HG03354 (cell line): ENCODE measurements at regions not wholly inside any gene's neighbourhood (a gene's known extent, or its start where the extent isn't known, plus 50 kb on each side); places are given as distances from the start of the nearest gene placed in this dataset.
"Not testable (repeated sequence)": the region's sequence is repeated elsewhere in the genome, so short reads cannot be mapped to it uniquely, and the experiment has no call there.

Source experiments
- ATAC-seq: cut with Tn5 transposase; IDR thresholded peaks from one replicate; pipeline ENCODE4 v1.9.1; 2021; ENCODE audit warnings: mild to moderate bottlenecking; ENCODE audit not compliant: unreplicated experiment, poor library complexity, severe bottlenecking

DNA sequence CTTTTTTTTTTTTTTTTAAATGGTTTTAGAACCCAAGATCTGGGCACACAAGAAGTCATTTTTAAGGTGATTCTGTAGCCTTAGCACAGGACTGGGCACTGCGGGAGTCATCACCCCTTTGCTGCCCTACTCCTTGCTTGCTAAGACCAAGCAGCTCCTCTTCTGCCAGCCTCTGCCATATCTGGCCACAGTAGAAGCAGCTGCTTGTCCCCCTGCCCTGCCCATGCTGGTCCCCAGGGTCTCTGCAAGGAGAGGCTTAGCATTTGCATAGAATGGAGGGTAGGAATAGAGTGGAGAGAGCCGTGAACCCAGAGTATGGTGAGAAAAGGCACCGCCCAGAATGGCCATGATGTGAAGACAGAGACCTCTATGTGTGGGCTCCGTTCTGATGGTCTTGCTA, 109.3 kb downstream of the ADRA2C start:
- no peak for ATAC-seq

- not testable (repeated sequence) for ATAC-seq
These were observed 110.1 kb downstream of the ADRA2C start for GRCh38 chr4:3876057-3876845.

GRCh38 chr4:3877236-3877635, 111.1 kb downstream of the ADRA2C start:
- ATAC-seq, result no peak

- ATAC-seq, result no peak
These were observed 111.7 kb downstream of the ADRA2C start for GRCh38 chr4:3877868-3878267.

GRCh38 chr4:3878678-3879077, 112.5 kb downstream of the ADRA2C start:
- ATAC-seq, result no peak

DNA sequence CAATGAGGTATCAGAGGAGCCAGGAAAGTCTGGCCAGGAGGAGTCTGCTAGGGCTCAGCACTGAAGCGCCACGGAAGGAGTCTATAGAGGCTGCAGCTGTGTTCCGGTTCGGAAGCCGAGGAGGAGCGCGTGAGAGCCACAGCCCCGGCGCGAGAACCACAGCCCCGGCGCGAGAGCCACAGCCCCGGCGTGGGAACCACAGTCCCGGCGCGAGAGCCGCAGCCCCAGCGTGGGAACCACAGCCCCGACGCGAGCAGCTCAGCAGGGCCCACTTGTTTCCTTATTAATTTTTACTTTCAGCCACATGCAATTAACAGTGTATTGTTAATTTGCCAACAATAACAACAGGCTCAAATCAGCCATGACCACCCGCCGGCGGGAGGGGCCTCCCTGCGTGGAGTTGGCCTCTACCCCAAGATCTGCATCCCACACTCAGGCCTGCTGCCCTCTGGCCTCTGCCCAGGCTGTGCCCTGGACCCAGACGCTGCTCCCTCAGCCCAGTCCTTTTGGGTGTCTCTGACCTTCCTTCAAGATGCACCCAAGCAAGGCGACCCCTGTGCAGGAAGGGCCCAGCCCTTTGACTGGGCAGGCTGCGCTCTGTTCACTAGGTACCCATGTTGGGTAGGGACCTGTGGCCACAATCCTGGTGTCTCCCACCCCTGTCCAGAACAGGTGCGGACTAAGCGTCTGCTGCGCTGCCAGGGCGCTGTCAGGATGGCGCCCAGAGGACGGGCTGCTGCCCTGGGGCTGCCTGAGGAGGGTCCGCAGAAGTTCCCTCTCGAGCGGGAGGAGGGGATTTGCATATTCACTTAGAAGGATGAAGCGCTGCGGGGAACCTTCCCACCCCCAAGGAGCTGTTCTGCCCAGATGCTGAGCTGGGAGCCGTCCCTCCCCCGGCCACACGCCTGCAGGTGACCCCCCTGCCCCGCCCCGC, 113.8 kb downstream of the ADRA2C start:
- ATAC-seq, result no peak

DNA sequence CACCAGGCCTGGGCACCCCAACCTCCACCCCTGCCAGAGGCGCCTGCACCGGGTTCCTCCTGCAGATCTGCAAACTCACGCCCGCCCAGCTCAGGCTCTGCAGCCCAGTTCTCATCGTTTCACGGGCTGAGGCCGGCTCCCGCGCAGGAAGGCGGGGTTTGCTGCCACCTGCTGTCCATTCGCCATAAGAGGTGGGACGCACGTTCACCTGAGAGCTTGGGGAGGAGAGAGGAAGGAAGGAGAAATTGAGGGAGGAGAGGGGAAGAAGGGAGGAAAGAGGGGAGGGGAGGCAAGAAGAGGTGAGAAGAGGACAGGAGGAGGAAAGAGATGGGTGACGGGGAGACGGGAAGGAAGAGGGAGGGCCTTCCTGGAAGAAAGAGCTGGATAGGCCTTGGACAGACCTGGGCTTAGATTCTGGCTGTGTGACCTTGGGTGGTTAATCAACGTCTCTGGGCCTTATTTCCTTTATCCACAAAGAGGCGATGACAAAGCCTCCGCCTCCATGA, 114.5 kb downstream of the ADRA2C start:
- no peak for ATAC-seq

DNA sequence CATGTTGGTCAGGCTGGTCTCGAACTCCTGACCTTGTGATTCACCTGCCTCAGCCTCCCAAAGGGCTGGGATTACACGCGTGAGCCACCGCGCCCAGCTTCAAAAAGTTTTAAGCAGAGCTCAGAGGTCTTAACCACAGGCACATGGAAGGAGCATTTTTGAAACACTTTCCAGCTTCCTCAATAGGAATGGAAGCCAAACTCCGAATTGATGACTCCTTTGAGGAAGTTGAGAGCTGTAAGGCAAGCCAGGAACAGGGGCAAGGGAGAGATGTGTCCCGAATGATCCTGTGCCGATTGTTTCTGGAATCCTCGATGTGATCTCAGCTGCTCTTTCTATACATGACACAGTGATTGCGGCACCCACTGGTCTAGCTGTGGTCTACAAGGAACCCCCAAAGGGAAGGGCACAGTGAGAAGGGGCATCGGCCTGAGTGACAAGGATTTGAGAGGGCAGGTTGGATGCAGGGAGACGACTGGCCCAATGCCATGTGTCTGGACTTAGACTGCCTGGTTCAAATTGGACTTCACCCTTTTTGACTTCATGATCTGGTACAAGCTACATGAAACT, 116.2 kb downstream of the ADRA2C start:
- not testable (repeated sequence) for ATAC-seq

DNA sequence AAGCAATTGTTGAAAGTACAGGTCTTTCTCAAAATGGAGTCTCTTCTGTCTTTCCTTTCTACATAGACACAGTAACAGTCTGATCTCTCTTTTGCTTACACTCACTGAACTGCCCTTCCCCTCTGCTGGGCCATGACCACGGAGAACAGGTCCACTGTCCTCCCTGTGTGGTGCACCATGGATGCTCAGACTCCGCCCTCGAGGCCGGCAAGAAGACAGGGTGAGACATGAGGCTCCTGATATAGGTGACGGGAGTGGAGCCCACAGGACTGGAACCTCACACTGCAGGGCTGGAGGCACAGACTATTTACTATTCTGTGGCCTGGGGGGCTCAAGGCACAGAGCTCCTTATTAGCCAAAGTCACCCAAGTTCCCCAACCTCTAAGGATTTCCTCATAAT, 118.1 kb downstream of the ADRA2C start:
- ATAC-seq, result not testable (repeated sequence)

GRCh38 chr4:3893590-3893989, 127.4 kb downstream of the ADRA2C start:
- not testable (repeated sequence) for ATAC-seq

DNA sequence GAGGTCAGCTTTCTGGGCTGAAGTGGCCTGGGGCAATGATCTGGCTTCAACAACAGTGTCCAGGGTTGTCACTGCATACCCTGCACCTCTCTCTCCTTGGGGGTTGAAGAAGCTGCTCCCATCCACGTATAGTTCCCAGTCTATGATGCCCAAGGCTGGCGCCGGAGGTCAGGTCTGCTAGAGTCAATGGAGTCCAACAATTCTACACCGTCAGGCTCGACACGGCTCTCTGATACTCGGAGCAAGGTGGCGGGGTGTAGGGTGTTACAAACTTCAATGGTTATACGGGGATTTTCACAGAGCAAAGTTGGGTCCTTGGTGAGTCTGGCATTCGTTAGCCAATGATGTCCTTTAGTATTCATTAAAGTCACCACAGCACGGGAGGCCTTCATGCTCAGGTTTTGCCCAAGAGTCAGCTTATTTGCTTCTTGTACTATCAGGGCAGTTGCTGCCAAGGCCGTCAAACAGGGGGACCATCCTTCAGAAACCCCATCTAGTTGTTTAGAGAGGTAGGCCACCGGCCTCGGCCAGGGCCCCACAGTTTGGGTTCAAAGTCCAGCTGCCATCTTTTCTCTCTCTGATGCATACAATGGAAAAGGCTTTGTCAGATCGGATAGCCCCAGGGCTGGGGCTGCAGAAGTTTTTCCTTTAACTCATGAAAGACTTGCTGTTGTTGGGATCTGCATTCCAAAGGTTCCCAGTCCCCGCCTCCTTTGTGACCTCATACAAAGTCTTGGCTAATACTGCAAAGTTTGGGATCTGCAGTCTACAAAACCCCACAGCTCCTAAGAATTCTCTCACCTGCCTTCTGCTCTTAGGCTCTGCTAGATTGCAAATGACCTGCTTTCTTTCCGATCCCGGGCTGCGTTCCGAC, 128.1 kb downstream of the ADRA2C start:
- ATAC-seq, result not testable (repeated sequence)

GRCh38 chr4:3896441-3896840, 130.3 kb downstream of the ADRA2C start:
- no peak for ATAC-seq

DNA sequence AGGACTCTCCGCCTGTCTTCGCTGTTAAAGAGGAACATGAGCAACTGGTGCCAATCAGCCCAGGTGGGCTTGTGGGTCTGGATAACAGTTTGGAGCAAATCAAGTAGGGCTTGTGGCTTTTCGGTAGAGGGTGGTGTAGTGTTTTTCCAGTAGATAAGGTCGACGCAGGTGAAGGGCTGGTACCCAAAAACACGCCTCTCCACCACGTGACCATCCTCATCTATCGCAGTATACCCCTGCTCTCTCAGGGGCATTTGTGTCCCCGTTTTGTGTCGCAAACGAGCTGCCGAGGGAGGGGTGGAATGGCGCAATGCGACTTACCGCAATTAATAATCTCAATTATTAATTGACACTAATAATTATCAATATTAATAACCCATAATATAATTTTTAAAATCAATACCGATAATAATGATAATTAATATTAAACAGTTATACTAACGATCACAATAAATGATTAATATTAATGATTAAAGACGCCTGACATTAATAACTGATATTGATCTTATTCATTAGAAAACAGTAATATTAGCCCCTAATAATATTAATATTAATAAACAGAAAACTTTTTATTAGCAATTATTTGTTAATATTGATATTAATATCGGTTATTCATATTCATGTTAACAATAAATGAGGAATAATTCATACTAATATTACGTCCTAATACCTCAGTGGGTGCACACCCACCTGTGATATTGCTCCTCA, 130.8 kb downstream of the ADRA2C start:
- ATAC-seq, result not testable (repeated sequence)

GRCh38 chr4:3898098-3898497, 131.9 kb downstream of the ADRA2C start:
- no peak for ATAC-seq

DNA sequence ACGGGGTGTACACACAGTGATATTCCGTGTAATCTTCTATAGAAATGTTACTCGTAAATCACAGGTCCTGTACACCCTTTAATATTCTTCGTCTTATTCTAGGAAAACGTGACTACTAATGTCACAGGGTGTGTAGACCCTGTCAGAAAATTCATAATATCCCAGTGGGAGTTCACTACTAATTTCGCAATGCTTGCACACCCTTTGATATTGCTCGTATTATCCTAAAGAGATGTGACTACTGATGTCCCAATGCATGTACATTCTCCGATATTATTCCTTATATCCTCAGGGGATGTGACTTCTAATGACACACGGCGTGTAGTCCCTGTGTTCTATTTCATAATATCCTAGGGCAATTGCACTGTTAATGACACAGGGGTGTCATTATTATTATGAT, 132.7 kb downstream of the ADRA2C start:
- not testable (repeated sequence) for ATAC-seq

- ATAC-seq, result not testable (repeated sequence)
These were observed 138.2 kb downstream of the ADRA2C start for GRCh38 chr4:3904264-3904955.

DNA sequence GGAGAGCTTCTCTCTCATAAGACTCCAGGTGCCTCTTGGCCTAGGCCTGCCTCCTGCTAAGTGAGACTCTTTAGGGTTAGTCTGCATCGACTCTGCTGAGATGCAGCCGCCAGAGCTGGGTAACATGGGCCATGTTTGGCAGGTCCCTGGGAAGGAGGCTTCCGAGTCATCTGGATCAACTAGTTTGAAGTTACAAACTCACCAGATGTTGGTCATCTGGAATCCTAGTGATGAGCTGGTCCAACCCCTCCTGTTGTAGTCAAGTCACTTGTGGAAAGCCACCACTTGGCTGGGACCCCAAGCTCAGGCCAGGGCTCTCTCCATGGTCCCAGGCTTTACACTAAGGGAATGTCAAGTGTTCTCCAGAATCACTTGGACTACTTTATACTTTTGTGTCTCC, 143.4 kb downstream of the ADRA2C start:
- not testable (repeated sequence) for ATAC-seq
